Stimulated activated CD8-positive, alpha-beta memory T cell treated with anti-CD3 and anti-CD28 coated beads, Interleukin-12 subunit alpha, Interleukin-12 subunit beta, amount 100 ng/mL, for 1 hour (primary cell): ENCODE measurements at regions not wholly inside any gene's neighbourhood (a gene's known extent, or its start where the extent isn't known, plus 50 kb on each side); places are given as distances from the start of the nearest gene placed in this dataset.
"Not testable (repeated sequence)": the region's sequence is repeated elsewhere in the genome, so short reads cannot be mapped to it uniquely, and the experiment has no call there.

Source experiments
- DNase-seq: peaks from one replicate; pipeline ENCODE4 v3.0.0-alpha.2; 2020; ENCODE audit warnings: low read depth

- DNase-seq, result no peak
Measured at GRCh38 chr9:88596376-88596775, 61.4 kb downstream of the NXNL2 start.

DNA sequence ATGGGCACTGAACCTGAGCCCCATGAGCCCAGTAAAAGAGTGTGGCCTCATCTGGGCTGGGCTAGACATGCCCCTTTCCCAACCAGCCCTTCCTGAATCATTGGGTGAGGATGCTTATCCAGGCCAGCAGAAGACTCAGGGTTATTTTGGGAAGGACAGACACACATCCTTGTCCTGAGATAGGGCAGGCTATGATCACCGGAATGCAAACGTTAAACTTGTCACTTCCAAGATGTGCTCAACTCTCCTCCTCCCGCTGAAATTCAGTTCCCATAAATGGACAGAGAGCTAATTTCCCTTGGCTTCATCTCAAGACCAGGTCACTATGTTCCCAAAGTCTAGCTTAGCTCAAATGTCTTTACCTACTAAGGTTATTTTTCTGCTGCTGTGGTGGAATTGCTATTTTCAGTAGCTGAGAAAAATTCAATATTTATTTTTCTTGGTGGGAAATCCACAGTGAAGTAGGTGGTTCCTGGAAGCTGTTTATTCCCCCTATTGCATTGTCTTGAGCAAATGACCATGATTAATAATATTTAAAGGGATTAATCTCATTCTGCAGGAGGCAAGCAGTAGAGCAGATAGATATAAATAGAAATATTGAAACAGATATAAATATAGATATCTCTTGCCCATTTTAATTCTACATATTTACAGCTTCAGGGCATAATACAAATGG, 70.0 kb downstream of the NXNL2 start:
- DNase-seq, result no peak

DNA sequence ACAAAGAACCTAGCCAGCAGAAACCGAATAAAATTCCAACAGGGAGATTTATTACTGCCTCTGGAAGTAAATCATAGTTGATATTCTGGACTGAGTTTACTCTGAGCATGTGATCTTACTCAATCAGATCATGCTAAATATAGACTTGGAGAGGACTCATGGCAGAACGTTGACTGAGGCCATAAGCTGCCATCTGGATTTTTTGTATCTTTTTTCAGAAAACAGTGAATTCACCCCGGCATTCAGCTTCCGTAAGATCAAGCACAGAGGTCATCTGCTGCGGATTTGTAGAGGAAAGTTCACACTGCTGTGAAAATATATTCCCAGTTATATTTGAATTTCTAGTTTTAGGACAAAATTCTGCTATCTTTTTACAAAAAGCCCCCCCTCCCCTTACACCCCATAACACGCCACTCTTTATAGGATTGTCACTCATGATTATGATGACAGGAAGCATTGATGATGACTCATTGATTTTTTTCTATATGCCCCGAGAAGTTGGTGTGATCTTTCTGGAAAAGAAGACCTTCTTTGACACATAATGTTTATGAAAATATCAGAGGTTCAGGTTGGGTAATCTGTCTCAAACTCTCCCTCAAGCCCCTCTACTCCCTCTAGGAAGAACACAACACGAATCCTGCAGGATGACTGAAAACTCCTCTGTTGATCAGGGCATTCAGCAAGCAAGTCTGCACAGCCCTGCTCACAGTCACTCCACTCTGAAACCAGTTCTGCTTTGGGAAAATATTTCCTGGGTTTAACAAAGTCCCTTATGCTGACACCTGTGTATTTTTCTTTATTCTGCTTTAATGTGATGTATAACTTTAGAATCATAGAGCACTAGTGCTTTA, 70.8 kb downstream of the NXNL2 start:
- DNase-seq, result no peak

GRCh38 chr9:88614359-88614758, 79.4 kb downstream of the NXNL2 start:
- DNase-seq, result no peak

GRCh38 chr9:88623698-88624097, 88.7 kb downstream of the NXNL2 start:
- no peak for DNase-seq

DNA sequence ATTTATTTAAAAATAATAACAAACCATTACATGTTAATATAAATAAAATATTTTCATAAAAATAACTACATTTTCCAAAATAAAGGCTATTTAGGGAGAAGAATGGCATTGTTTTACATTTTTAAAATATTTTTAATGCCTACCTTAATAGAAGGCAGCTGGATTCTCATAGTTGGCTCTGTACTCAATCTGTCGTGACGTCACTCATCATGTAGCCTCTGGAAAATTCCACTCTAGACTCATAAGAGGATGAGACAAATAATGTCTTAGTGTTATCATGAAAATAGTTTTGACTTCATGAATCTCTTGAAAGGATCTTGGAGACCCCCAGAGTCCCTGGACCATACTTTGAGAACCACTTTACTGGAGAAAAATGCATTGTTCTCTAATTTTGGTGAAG, 93.1 kb downstream of the NXNL2 start:
- DNase-seq, result no peak

GRCh38 chr9:88628811-88629210, 93.8 kb downstream of the NXNL2 start:
- DNase-seq, result no peak

DNA sequence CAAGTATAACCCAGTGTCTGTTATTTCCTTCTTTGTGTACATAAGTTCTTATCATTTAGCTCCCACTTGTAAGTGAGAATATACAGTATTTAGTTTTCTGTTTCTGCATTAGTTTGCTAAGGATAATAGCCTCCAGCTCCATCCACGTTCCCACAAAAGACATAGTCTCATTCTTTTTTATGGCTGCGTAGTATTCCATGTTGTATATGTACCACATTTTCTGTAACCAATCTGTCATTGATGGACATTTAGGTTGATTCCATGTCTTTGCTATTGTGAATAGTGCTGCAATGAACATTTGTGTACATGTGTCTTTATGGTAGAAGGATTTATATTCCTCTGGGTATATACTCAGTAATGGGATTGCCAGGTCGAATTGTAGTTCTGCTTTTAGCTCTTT, 95.6 kb downstream of the NXNL2 start:
- not testable (repeated sequence) for DNase-seq

- DNase-seq, result no peak
Measured at GRCh38 chr9:88635151-88635550, 100.2 kb downstream of the NXNL2 start.

- DNase-seq, result no peak
Measured at GRCh38 chr9:88641456-88642240, 106.7 kb downstream of the NXNL2 start.

GRCh38 chr9:88642336-88642735, 107.4 kb downstream of the NXNL2 start:
- DNase-seq, result no peak

- DNase-seq, result no peak
Measured at GRCh38 chr9:88643931-88644330, 109.0 kb downstream of the NXNL2 start.

- DNase-seq, result no peak
Measured at GRCh38 chr9:88645172-88645878, 110.3 kb downstream of the NXNL2 start.

GRCh38 chr9:88645879-88646199, 110.9 kb downstream of the NXNL2 start:
- no peak for DNase-seq

GRCh38 chr9:88646539-88647300, 111.7 kb downstream of the NXNL2 start:
- no peak for DNase-seq

DNA sequence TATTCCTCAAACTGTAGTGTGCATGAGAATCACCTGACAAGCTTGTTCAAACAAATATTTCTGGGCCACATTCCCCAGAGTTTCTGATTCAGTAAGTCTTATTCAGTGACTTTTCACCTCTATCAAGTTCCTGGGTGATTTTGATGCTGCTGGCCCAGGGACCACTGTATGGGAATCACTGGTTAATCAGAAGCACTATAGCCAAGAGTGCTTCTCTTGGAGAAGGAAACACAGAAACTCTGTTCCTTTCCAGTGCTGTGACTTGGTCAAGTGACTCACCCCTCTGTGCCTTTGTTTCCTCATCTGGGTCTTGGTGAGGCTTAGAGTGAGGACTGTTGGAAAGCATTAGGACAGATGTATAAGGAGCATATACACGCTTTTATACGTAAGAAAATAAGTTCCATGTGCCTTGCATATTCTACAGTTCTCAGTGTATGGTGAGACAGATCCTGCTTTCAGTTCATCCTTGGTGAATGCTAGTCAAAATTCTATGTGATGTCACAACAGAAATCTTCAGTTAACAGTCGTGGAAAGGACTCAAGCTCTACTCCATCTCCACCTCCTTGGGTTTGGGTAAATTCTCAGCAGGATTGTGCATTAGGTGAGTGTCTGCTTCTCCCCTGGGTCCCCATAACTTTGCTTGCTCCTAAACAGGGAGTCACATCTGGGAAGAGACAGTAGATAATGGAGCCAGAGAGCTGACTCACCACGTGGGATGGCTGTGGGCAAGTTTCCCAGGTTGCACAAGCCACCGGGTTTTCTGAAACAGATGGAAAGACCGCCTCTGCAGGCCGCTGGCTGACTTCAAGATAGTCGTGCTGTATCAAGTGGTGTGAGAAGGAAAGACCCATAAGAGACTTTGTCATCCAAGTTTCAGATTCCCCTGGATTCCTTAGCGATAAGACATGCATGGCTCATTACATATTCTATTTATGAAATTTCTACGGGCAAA, 117.0 kb downstream of the NXNL2 start:
- DNase-seq, result no peak

- no peak for DNase-seq
Measured at GRCh38 chr9:88652876-88653275, 117.9 kb downstream of the NXNL2 start.

DNA sequence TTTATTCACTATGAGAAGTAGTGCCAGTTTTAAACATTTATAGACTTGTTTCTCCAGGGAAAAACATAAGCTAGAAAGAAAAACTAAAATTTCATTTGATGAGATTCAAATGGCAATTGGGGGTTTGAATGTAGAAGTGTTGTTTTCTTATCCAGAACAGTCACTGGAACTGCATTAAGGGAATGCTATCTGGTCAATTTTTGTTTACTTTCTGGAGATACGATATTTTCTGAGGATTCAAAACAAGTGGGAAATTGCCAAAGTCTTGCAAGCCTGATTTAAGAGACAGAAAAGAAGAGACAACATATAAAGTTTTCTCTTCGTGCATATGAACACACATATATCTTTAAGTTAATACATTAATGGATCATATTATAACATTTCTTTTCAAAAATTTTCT, 118.4 kb downstream of the NXNL2 start:
- no peak for DNase-seq

DNA sequence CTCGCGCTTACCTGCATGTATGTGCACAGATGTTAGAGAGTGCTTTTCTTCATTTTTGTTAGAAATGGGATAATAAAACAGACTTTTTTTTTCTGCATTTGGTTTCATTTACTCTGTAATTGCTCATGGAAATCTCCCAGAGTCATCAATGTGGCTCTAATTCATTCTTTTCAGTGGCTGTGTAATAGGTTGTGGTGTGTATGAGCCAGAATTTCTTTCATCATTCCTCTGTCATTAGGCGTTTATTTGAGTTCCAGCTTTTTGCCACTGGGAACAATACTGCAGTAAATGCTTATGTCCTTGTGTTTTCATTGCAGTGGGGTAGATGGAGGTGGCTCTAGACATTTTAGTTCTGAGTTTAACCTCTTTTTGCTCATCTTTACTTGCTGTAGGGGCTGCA, 118.9 kb downstream of the NXNL2 start:
- DNase-seq, result no peak

DNA sequence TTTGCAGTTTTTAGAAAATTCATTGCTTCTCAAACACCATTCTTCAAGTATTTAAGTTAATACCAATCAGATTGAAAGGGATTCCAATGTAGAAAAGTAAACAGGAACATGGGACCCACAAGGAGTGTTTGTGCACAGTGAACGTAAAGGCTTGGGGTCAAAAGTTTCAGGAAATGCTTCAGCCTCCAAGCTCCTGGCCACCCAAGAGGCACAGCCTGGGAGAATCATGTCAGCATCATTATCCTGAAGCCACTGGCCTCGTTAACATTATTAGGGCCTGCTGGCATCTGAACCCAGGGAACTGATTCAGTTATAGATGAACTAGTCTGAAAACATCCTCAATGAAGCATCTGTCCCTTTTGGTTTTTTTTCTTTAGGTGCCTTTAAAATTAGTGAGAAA, 122.9 kb downstream of the NXNL2 start:
- DNase-seq, result no peak
